NCI-H82 (cell line): ENCODE measurements at regions not wholly inside any gene's neighbourhood (a gene's known extent, or its start where the extent isn't known, plus 50 kb on each side); places are given as distances from the start of the nearest gene placed in this dataset.
A peak's percentile ranks its signal among the peaks of the same experiment; 100 is the strongest.

Experiments
- DNase-seq: peaks from one replicate; lab custom pipeline; 2025; lab: John Stamatoyannopoulos, UW

DNA sequence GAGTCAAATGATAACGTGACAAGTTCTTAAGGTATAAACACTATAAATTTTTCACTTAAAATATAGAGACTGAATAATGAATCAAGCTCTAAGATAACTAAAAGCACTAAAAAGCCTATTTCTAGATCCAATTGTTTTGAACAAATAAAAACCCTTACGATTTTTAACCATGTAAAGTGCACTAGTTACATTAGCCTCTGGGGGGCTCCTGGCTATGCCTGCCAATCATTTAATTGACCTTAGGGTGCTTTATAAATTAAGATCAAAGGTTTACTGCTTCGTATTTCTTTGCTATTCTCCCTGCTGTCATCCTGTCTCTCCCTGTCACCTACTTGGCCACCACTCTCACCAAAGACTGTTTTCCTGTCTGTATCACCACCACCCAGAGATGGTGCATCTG lies 133.4 kb downstream of the ESM1 start:
- DNase-seq = no peak

DNA sequence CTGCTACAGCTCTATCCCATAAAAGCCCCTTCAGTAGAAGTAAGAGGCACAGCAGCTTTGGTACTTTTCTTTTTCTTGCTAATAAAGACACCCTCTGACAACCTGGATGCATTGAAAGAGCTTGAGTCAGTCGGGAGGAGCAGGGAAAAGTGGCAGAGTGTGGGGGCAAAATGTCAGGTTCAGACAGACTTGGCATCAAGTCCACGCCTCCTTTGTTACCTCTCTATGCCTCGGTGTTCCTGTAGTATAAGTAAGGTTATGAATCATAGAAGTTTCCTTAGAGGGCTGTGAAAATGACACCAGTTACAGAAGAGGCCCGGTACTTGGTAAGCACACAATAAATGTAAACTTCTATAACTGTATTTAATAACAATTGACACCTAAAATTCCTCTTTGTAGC lies 133.9 kb downstream of the ESM1 start:
- DNase-seq = no peak

DNA sequence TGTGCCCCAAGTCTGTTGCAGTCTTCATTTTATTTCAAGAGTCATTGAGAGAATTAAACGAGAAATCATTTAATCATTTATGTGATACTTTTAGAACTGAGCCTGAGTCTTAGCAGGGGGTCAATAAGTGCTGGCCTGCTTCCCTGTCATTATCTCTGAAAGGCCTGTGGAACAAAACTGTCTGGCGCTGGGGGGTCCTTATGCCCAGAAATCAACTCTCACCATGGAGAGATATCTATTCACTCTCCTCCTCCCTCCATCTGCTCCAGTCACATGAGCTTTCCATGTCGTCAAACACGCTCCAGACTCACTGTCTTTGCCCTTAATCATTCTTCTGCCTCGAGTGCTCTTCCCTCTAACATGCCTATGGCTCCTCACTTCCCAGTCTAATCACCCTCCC lies 136.8 kb downstream of the ESM1 start:
- DNase-seq = no peak

DNA sequence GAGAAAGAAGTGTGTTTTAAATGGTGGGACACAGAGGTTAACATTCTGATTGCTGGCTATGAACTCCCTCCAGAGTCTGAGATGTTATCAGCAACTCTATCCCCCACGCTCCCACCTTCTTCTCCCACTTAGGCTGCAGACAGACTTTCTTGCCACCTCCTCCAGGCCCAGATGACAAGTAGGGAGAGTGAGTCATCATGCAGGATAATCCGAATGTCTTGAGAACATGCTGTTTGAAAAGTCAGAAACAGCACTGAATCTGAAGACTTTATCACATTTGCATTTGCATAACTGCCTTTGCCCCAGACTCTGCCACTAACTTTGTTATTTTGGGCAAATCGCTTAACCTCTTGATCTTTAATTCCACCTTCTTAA lies 139.8 kb downstream of the ESM1 start:
- peak; percentile 28 for DNase-seq

DNA sequence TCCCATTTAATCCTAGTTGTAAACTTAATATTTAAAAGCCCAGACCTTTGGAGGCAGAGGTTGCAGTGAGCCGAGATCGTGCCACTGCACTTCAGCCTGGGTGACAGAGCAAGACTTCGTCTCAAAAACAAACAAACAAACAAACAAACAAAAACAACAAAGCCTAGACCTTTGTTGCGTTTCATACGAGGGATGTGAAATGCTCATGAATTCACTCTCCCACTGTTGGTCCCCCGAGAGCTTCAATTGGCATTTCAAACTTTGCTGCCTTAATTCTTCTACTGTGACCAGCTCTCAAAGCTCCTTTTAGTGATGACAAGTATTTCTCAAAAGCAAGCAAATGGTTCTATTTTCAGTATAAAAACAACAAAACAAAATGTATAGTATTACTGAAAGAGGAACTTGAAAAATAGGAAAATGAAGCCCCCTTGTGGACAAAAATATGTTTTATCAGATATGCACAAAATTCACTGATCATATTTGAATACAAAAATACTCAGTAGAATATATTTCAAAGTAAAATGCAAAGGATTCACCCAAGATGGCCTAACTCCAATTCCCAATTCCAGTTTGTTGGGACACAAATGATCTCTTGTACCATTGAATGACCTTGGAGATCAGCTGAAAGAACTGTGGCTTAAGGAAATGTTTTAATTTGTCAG lies 140.4 kb downstream of the ESM1 start:
- DNase-seq = peak; percentile 48

DNA sequence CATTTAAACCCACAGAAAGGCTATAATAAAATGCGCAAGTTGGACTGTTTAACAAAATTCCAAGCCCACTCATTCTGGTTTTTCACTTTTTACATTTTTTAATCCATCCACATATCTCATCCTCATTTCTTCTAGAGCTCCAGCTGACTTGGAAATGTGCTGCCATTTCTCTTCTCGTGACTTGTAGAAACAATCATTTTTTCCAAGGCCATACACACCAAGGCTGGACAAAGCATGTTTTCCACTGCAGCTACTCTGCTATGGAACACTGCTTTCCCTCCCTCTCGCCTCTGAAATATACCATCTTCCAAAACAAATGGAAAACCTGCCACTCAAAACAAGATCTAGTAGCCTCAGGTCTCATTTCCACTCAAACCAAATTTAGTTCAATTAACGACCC lies 141.1 kb downstream of the ESM1 start:
- DNase-seq = no peak

DNA sequence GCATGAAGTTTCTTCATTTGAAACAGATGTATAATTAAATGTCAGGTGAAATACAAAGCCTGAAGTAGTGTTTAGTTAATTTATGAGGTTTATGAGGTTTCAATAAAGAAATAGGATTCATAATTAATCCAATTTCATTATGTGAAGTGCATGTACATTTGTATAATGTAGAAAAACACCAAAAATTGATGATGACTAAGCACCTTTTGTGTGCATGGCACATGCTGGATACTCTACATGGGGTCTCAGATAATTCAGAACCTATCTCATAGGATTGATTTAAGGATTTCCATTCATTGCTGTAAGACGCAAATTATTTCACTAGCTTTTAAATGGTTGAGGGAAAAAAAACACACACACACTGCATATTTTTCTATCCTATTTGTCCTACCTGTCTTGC lies 143.9 kb downstream of the ESM1 start:
- DNase-seq = no peak

DNA sequence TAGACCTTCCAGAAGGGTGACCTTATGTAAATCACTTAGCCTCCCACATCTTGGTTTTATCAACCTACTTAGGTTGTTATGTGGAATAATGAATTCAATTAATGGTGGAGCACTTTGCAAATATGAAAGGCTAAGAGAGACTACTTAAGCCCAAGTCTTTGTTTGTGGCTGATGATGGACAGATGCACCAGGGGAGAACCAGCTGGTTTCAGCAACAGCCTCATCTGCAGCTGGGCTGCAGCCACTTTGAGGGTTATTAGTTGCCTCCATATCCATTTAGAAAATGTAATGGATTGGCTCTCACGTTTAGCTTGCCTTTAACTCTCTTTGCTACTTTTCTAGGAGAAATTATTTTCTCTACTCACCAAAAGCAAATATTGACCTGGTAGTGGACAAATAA lies 146.6 kb downstream of the ESM1 start:
- DNase-seq = peak; percentile 58

DNA sequence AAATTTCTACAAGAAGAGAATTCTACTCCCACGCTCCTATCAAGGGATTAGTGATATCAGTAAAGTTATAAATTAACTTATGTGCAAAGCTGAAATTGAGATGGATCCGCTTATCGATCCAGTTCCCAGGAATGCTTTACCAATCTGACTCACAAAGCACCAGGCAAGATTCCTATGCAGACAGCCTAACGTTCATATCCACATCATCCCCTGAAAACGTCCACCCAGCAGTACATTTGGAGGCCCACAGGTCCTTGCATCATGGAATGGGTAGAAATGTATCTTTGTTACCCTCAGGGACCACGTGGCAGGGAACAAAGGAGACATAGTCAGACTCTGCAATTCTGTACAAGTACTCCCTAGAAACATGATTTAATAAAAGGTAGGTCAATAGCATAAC lies 147.4 kb downstream of the ESM1 start:
- DNase-seq = no peak

DNA sequence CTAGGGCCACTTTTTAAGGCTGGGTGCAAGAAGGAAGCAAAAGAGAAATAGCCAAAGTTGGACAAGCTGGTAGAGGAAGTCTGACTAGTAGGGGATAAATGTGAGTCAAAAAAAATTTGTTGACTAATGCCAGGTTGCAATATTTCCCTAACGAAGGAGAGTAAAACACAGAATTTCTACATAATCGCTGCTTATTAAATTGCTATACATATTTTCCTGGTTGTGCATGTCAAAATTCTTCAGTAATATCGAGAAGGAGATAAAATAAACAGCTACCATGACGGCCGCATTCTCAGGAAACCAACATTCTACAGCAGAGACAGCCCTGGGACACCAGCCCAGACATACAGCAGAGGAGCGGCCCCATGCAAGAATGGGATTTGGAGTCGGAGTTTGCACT lies 148.3 kb downstream of the ESM1 start:
- DNase-seq = no peak

DNA sequence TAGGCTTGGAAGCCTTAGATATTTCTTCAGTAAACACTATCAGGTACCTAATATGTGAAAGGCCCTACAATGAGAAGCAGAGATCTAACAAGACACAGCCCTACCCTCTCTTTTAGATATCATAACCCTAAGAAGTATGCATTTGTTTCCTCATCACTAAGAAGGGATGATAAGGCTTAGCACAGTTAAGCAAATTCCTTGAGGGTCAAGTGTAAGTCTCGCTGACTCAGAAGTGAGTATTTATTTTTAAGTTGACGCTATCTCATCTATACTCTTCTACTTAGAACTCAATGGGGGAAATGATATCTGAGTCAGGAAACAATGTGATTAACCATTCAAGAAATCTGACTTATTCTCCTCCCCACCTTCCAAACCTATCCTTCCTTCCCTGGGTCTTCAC lies 149.7 kb downstream of the ESM1 start:
- DNase-seq = no peak

DNA sequence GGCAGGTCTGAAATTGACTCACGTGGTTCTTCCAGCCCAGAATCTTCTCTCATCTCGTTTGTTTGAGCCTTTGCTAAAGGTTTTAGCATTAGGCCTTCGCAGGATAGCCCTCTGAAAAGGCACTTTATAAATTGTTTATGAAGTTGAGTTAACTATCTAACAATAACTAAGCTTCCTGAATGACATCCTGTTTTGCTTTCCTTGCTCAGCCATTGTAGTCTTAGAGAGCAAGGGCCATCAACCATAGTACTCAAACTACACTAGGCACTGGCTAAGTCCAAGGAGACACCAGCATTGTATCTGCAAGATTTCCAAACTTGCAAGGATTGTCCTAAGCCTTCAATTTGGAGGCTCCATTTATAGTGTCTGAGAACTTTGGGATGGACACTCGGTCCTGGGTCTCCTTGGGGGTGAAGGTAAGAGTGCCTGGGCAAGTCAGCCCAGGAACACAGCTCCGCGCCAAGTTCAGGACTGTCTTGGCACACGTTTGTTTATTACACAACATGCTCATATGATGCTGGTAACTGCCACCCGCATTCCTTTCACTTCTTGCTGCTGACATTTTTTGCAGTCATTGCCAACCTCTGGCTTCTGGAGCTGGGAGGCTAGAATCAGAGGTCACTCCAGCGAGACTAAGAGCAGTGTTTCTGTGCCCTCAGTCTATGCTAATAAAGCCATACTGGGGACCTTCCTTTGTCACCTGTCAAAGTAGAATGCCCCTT lies 151.1 kb downstream of the ESM1 start:
- no peak for DNase-seq

DNA sequence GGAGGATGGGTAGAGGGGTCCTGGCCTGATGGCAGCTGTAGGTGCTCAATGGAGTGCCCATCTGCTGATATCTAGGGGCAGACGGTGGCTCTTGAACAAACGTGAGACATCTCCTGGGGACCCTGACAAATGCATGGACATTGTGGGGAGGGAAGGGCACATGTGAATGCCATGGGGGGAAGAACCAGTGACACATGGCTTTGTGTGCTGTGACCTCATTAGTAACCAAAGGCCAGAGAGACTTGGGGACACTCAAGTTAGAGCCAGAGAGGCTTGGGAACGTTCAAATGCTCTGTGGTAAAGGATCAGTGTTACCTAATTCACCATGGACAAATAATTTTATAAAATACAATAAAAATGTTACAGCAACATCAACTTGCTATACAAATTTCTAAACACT lies 151.8 kb downstream of the ESM1 start:
- DNase-seq = no peak

DNA sequence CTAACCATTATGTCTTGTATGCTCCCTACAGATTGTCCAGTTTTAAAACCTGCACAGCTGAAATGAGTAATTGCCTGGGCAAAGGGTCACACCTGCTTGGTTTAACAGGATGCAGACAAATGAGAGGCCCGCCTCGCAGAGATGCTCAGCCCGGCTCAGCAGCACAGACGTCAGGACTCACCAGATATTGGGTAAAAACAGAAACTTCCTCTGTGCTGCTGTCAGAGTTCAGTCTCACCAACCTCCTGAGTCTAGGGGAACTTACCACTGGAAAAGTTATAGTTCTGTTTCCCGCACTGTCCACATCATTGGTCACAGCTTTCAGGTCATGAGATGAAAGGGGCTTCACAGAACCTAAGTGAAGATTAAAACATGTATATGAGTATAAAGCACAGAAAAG lies 152.5 kb downstream of the ESM1 start:
- DNase-seq = no peak

DNA sequence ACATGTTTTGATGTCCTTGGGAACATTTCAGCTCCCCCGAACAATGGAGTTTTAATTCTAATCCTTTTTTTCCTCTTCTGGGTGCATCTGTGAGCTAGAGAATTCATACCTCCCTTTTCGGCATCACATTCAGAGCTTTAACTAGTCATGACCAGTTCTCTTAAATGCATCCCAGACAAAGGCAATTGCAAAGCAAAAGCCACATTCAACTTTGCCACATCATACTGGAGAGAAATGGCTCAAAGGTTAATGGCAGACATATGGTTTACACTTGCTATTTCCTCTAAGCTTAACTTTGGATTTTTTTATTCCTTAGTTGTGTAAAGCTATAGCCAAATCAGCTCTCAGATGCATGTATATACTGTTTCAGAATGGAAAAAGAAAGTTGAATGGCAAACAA lies 153.3 kb downstream of the ESM1 start:
- no peak for DNase-seq

DNA sequence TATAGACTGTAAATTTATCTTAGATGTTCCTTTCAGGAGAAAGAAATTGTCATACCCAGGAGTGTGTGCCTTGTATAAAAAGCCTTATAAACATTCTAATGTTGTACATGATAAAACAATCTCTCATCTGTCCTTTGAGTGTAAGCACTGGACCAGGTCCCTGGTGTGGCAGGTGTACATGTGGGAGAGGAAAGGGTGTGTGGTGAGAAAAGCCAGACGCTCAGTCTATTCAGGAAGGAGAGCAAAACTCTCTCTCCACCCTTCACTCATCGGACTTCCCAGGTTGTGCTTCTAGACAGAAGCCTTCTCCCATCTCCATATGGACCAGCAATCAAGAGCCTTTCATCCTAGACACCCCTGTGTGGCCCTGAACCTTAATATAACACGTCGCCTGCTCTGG lies 154.2 kb downstream of the ESM1 start:
- no peak for DNase-seq

DNA sequence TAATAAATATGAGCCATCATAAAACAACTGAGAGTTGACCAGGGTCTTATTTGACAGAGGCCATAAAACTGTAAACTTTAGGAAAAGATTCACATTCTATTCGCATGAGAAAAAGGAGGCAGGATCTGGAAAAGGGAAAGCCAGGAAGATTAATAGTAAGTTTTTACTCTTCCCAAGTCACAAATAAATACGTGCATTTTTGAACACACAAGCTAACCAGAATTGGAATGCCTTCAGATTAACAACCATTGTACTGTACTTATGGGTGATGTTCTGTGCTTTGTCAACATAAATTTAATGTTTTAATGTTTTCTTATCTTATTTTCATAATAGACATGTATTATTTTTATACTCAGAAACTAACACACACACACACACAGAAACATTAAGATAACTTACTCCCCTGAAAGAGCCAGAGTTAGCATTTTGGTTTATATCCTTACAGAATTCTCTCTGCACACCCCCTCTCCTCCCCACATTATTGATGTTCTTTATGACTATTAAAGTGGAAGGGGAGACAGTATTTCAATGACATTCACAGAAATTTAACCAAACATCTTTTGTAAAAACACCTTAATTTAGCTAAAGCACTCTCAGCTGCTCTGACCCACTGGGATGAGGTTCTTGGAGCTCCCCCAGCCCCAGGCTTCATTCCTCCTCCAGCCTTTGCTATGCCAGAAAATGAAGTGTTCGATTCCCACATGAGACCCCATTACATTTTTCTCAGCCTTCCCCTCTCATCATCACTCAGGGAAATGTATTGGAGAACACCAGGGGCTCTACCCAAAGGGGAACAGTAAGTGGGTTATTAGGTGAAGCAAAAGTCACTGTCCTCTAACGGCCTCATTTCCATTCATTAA lies 155.5 kb downstream of the ESM1 start:
- DNase-seq = no peak

DNA sequence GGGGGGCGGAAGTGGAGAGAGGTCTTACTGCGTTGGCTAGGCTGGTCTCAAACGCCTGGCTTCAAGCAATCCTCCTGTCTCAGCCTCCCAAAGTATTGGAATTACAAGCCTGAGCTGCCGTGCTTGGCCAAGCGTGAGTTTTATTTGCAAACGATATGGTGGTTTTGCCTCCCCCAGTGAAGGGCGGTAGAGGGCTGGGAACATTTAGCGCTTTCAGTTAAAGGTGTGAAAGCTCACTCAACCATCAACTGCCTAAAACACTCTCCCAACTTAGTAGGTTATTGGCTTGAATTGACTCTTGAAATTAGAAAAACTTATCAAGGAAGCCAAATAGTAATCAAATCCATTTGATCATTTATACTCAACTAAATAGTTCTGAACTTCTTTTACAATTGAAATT lies 156.3 kb downstream of the ESM1 start:
- DNase-seq = no peak

DNA sequence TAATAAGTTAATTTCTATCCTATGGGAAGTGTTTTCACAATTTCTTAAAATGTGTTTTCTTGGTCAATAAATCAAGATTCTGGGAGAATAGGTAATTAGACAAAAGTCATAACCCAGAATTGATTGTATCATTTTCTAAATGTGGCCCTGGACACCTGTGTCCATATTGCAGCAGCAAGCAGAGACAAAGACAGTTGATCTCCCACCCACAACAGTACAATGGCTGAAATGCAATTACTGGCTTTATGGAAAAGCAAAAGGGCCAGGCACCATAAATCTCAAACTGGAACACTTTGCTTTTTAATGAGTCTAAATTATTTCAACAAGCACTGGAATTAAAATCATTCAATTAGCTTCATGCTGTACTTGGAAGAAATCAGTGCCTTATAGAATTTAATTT lies 157.2 kb downstream of the ESM1 start:
- DNase-seq = no peak

DNA sequence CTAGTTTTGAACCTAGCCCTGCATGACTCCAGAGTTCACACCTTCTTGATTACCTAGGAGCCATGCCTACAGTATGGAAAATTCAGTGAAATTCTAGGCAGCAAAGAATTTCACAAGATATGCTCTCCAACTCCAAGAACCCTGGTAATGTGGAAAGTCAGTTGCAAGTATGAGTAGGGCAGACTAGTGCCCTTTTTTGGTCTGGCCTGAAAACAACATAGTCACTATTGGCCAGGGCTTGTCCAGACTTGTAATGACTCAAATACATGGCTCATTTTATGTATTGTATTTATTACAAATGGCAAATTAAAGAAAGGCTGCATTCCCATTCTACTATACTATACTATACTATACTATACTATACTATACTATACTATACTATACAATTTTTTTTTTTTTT lies 160.4 kb downstream of the ESM1 start:
- DNase-seq = no peak

DNA sequence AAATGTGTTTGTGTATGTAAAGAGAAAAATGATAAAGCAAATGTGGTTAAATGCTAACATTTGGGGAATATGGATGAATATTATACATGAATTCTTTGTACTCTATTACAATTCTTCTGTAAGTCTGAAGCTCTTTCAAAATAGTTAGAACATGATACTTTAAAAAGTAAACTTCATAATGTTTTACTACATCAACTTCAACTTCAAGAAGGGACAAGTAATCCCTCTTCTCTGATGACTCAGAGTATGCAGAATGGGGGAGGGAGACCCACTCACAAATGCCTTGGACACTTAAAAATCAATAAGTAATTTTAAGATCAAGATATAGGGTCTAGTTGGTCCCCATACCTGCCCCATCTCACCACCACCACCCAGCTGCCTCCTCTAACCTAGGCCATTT lies 162.4 kb downstream of the ESM1 start:
- no peak for DNase-seq

DNA sequence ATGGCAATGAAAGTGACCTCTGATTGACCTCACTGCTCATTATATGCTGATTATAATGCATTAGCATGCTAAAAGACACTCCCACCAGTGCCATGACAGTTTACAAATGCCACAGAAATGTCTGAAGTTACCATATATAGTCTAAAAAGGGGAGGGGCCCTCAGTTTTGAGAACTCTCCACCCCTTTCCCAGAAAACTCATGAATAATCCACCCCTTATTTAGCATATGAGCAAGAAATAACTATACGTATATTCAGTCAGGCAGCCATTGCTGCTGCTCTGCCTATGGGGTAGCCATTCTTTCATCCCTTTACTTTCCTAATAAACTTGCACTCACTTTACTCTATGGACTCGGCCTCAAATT lies 163.1 kb downstream of the ESM1 start:
- no peak for DNase-seq
